BE2C (cell line): ENCODE measurements at regions not wholly inside any gene's neighbourhood (a gene's known extent, or its start where the extent isn't known, plus 50 kb on each side); places are given as distances from the start of the nearest gene placed in this dataset.

ENCODE experiments used
- DNase-seq: peaks from one replicate; pipeline ENCODE4 v3.0.0-alpha.2; 2020
- H3K27me3 ChIP-seq: fragments of 250-450 bp; sonication (Bioruptor Pico); 2 replicates; pipeline ENCODE4 v1.5.1; 2020; ENCODE audit warnings: mild to moderate bottlenecking
- H3K36me3 ChIP-seq: fragments of 250-450 bp; sonication (Bioruptor Pico); 2 replicates; pipeline ENCODE4 v1.5.1; 2020; ENCODE audit warnings: mild to moderate bottlenecking
- H3K4me1 ChIP-seq: fragments of 250-450 bp; sonication (Bioruptor Pico); 2 replicates; pipeline ENCODE4 v1.5.1; 2020
- H3K4me3 ChIP-seq: 2 replicates; pipeline ENCODE4 v1.5.1; 2011; ENCODE audit warnings: low read depth, low read length
- H3K9me3 ChIP-seq: fragments of 250-450 bp; sonication (Bioruptor Pico); 2 replicates; pipeline ENCODE4 v1.5.1; 2020
- CTCF ChIP-seq: IDR thresholded peaks from 2 replicates; pipeline ENCODE4 v1.5.1; 2012; ENCODE audit warnings: mild to moderate bottlenecking, low read depth, low read length

GRCh38 chr14:65203574-65203973 is 101.3 kb upstream of the MAX start:
- Histone ChIP-seq H3K4me3 (no peak overlapping the region), H3K9me3 (no peaks in the 10 kb centered on the region), H3K36me3 (no peaks in the 10 kb centered on the region), H3K4me1 (peaks cover under 1% of the 10 kb centered on the region), H3K27me3 (no peaks in the 10 kb centered on the region)
- no peak for TF ChIP-seq CTCF
- no peak for DNase-seq

DNA sequence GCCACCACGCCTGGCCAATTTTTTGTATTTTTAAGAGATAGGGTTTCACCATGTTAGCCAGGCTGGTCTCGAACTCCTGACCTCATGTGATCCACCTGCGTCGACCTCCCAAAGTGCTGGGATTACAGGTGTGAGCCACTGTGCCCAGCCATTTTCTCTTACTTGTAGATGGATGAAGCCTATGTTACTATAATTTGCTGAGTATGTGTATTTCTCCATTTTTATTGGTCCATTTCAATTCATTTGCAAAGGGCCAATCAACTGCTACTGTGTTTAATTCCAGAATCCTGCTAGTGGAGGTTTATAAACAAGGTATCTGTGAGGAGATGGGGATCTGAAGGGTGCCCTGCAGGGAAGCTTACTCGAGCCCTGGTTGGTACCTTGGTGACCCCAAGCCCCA is 101.7 kb upstream of the MAX start:
- DNase-seq = no peak
- Histone ChIP-seq H3K4me3 (no peak overlapping the region), H3K9me3 (no peaks in the 10 kb centered on the region), H3K27me3 (no peaks in the 10 kb centered on the region), H3K36me3 (no peaks in the 10 kb centered on the region), H3K4me1 (no peaks in the 10 kb centered on the region)
- TF ChIP-seq CTCF = no peak

DNA sequence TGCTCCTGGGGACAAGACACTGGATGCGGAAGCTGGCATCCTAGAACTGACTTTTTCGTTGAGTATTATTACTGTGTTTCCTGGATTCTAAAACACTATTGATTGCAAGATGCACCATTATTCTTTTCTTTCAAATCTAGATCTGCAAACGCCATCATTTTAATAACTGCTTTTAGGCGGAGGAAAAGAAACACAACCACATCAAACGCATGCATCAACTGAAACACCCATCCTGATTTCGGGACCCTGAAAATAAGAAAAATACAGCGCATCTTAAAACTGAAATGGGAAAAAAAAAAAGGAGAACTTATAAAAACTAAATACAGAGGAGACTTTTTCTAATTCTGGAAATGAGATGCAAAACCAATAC is 103.7 kb upstream of the MAX start:
- no peak for TF ChIP-seq CTCF
- Histone ChIP-seq H3K27me3 (no peaks in the 10 kb centered on the region), H3K9me3 (no peaks in the 10 kb centered on the region), H3K4me3 (no peak overlapping the region), H3K4me1 (no peaks in the 10 kb centered on the region), H3K36me3 (no peaks in the 10 kb centered on the region)
- DNase-seq = no peak

GRCh38 chr14:65206448-65207096 is 104.3 kb upstream of the MAX start:
- TF ChIP-seq CTCF = no peak
- no peak for DNase-seq
- no peaks in the 10 kb centered on the region for H3K9me3 ChIP-seq
- no peak overlapping the region for H3K4me3 ChIP-seq
- no peaks in the 10 kb centered on the region for H3K27me3 ChIP-seq
- H3K4me1 ChIP-seq = no peaks in the 10 kb centered on the region
- no peaks in the 10 kb centered on the region for H3K36me3 ChIP-seq

DNA sequence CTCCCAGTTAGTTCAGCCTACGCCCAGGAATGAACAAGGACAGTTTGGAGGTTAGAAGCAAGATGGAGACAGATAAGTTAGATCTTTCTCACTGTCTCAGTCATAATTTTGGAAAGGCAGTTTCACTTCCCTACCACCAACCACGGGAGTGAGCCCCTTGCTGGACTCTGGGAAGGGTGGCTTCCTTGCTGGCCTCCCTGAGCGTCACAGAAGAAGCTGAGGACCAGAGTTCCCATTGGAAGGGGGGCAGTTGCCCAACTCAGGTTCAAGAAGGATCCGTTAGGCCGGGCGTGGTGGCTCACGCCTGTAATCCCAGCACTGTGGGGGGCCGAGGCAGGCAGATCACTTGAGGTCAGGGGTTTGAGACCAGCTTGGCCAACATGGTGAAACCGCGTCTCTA is 106.2 kb upstream of the MAX start:
- Histone ChIP-seq H3K4me1 (no peaks in the 10 kb centered on the region), H3K9me3 (no peaks in the 10 kb centered on the region), H3K27me3 (no peaks in the 10 kb centered on the region), H3K4me3 (no peak overlapping the region), H3K36me3 (no peaks in the 10 kb centered on the region)
- no peak for DNase-seq
- no peak for TF ChIP-seq CTCF

DNA sequence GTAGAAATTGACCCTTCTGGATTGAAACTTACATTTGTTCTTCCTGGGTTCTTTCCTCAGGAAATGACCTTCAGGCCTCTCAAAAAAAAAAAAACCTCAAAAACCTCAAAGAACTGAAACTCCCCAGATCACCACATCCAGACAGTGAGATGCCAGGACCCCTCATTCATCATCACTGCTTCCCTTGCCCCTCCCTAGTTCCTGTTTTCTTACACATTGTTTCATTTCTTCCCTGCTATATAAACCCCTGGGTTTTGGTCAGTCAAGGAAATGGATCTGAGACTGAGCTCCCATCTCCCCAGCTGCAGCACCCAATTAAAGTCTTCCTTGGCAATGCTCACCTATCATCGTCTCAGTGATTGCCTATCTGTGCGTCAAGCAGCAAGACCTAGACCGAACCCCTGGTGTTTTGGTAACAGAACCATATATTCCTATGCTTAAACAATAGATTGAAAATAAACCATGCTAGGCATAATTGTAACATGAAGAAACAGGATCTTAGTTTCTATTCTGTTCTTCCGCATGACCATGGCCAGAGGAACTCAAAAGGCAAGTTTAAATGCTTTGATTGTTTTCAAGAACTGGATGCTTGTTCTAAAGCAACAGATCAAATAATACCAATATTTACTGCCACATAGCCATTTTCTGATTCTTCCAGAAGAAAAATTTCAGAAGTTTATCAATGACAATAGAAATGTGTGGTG is 108.0 kb upstream of the MAX start:
- no peaks in the 10 kb centered on the region for H3K4me1 ChIP-seq
- TF ChIP-seq CTCF = no peak
- H3K36me3 ChIP-seq = no peaks in the 10 kb centered on the region
- no peak for DNase-seq
- H3K9me3 ChIP-seq = no peaks in the 10 kb centered on the region
- no peak overlapping the region for H3K4me3 ChIP-seq
- H3K27me3 ChIP-seq = no peaks in the 10 kb centered on the region
